ENCODE measurements at regions not wholly inside any gene's neighbourhood (a gene's known extent, or its start where the extent isn't known, plus 50 kb on each side); places are given as distances from the start of the nearest gene placed in this dataset.
A peak's percentile ranks its signal among the peaks of the same experiment; 100 is the strongest.

DNA sequence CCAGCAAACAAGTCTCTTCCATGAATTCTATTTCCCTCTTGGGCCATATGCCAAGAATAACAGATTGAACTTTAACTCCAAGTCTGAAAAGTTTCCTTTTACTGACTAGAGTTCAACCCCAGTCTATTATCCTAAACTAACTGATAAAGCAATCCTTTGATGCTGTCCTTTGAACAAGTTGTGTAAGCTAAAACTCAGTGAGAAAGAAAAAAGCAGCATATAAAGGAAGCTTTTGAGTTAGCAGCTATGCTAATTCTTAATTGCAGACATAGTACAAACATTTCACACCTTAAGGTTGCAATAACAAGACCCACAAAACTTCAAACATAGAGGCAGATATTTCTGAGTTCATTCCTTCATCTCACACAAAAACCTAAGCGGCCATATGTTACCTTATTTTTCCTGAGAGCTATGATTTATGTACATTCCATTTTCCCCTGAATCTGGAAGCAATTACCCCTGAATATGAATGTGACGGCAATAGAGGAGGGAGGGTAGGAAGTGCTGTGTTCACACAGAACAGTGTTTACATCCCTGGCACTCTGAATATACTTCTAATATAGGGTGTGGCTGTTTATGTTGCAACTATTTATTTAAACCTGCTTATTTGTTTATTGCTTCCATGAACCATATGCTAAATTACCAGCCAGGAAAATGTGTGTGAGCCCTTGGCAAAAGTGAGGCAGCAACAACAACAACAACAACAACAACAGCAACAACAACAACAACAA lies 180.6 kb downstream of the IRS1 start:
- H3K9me3 ChIP-seq (ENCODE audit: low read depth): no peaks in the 10 kb centered on the region
- TF ChIP-seq EZH2 (IDR thresholded peaks at IDR 0.05; ENCODE audit: borderline replicate concordance): no peak
- TF ChIP-seq, protein P1, sequence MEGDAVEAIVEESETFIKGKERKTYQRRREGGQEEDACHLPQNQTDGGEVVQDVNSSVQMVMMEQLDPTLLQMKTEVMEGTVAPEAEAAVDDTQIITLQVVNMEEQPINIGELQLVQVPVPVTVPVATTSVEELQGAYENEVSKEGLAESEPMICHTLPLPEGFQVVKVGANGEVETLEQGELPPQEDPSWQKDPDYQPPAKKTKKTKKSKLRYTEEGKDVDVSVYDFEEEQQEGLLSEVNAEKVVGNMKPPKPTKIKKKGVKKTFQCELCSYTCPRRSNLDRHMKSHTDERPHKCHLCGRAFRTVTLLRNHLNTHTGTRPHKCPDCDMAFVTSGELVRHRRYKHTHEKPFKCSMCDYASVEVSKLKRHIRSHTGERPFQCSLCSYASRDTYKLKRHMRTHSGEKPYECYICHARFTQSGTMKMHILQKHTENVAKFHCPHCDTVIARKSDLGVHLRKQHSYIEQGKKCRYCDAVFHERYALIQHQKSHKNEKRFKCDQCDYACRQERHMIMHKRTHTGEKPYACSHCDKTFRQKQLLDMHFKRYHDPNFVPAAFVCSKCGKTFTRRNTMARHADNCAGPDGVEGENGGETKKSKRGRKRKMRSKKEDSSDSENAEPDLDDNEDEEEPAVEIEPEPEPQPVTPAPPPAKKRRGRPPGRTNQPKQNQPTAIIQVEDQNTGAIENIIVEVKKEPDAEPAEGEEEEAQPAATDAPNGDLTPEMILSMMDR (IDR thresholded peaks at IDR 0.05; ENCODE audit: poor library complexity): no peak
- TF ChIP-seq EZH2phosphoT487 (IDR thresholded peaks at IDR 0.05; ENCODE audit: low read depth, severe bottlenecking, unreplicated experiment): no peak
- H2AFZ ChIP-seq: no peak overlapping the region
- no peak overlapping the region for H3K4me3 ChIP-seq
- no peaks in the 10 kb centered on the region for H3K79me2 ChIP-seq
- WGBS (ENCODE audit: low lambda C conversion rate, missing lambda C conversion rate): 14% methylated on average over 2 of the region's 2 CpGs
- H3K27ac ChIP-seq: peak overlapping the region; percentile 36
- peak; percentile 43 for DNase-seq (ENCODE audit: low spot score)
- peak overlapping the region; percentile 19 for H3K4me2 ChIP-seq
- no peaks in the 10 kb centered on the region for H4K20me1 ChIP-seq (ENCODE audit: insufficient read depth, poor library complexity, severe bottlenecking)
- H3K9me2 ChIP-seq (replicated peaks; ENCODE audit: insufficient read depth): no peaks in the 10 kb centered on the region
- H3K27me3 ChIP-seq: no peaks in the 10 kb centered on the region
- peaks cover 12% of the 10 kb centered on the region for H3K4me1 ChIP-seq (ENCODE audit: insufficient read depth)
- H3K36me3 ChIP-seq (replicated peaks; ENCODE audit: insufficient read depth, low read depth): no peaks in the 10 kb centered on the region

DNA sequence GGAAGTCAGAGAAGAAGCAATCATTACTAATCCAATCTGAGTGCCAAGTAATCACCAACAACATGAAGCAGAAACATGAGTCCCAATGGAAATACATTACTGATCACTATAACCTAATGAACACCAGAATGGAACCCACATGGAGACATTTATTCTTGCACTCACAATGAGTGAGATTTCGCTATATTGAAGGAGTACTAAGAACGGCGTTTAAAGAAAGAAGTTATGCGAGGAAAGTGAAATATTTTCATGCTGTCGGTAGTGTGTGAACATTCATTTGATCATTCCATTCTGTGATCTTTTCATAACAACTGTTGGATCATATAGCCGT lies 181.1 kb downstream of the IRS1 start:
- DNase-seq (ENCODE audit: low spot score): no peak
- Histone ChIP-seq H3K27me3 (no peaks in the 10 kb centered on the region), H3K27ac (no peak overlapping the region), H3K4me3 (no peak overlapping the region), H2AFZ (no peak overlapping the region), H3K9me2 (replicated peaks; ENCODE audit: insufficient read depth) (no peaks in the 10 kb centered on the region), H3K4me1 (ENCODE audit: insufficient read depth) (peaks cover 7% of the 10 kb centered on the region), H3K9me3 (ENCODE audit: low read depth) (no peaks in the 10 kb centered on the region), H3K4me2 (no peak overlapping the region), H4K20me1 (ENCODE audit: insufficient read depth, poor library complexity, severe bottlenecking) (no peaks in the 10 kb centered on the region), H3K79me2 (no peaks in the 10 kb centered on the region), H3K36me3 (replicated peaks; ENCODE audit: insufficient read depth, low read depth) (no peaks in the 10 kb centered on the region)
- WGBS (ENCODE audit: low lambda C conversion rate, missing lambda C conversion rate): 57% methylated on average over 6 of the region's 6 CpGs
- no peak for TF ChIP-seq EZH2phosphoT487 (IDR thresholded peaks at IDR 0.05; ENCODE audit: low read depth, severe bottlenecking, unreplicated experiment)
- no peak for TF ChIP-seq EZH2 (IDR thresholded peaks at IDR 0.05; ENCODE audit: borderline replicate concordance)
- TF ChIP-seq, protein P1 (IDR thresholded peaks at IDR 0.05; ENCODE audit: poor library complexity): no peak

DNA sequence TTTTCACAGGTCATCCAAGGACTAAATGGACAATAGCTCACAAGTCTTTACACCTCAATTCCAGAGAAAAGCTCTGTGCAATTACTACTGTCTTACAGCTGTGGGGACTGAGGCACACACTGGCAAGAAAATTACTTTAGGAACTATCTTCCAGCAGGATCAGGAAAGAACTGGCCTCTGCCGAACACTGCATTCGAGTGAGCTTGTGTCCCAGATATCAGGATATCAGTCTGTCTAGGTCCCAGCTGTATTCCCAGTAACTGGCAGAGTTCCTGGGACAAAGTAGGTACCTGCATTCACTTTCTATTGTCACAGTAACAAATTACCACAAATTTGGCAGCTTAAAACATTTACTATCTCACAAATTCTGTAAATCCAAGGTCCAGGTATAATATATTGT lies 183.7 kb downstream of the IRS1 start:
- peaks cover 6% of the 10 kb centered on the region for H3K4me1 ChIP-seq (ENCODE audit: insufficient read depth)
- H3K9me2 ChIP-seq (replicated peaks; ENCODE audit: insufficient read depth): no peaks in the 10 kb centered on the region
- TF ChIP-seq EZH2phosphoT487 (IDR thresholded peaks at IDR 0.05; ENCODE audit: low read depth, severe bottlenecking, unreplicated experiment): no peak
- TF ChIP-seq, protein P1 (IDR thresholded peaks at IDR 0.05; ENCODE audit: poor library complexity): no peak
- no peak for TF ChIP-seq EZH2 (IDR thresholded peaks at IDR 0.05; ENCODE audit: borderline replicate concordance)
- no peak overlapping the region for H3K27ac ChIP-seq
- no peaks in the 10 kb centered on the region for H3K79me2 ChIP-seq
- no peaks in the 10 kb centered on the region for H3K27me3 ChIP-seq
- H2AFZ ChIP-seq: no peak overlapping the region
- DNase-seq (ENCODE audit: low spot score): no peak
- 63% methylated on average over 2 of the region's 2 CpGs for WGBS (ENCODE audit: low lambda C conversion rate, missing lambda C conversion rate)
- H3K36me3 ChIP-seq (replicated peaks; ENCODE audit: insufficient read depth, low read depth): no peaks in the 10 kb centered on the region
- H3K4me2 ChIP-seq: no peak overlapping the region
- no peaks in the 10 kb centered on the region for H3K9me3 ChIP-seq (ENCODE audit: low read depth)
- H4K20me1 ChIP-seq (ENCODE audit: insufficient read depth, poor library complexity, severe bottlenecking): no peaks in the 10 kb centered on the region
- H3K4me3 ChIP-seq: no peak overlapping the region

Data from hepatocyte (in vitro differentiated cells).